Gastrocnemius medialis (tissue), 4 donors: ENCODE measurements at regions not wholly inside any gene's neighbourhood (a gene's known extent, or its start where the extent isn't known, plus 50 kb on each side); places are given as distances from the start of the nearest gene placed in this dataset.

Experiments
- ATAC-seq, 2 donors: fragments of 150-250 bp; one replicate each; pipeline ENCODE4 v1.9.1; 2016
- DNase-seq, 2 donors: peaks; one replicate each; pipeline ENCODE4 v3.0.0-alpha.2; 2019
- H3K27ac ChIP-seq, 4 donors: fragments of 200-600 bp; sonication (generic); 1 replicate in 1 of 4; 2 replicates in 3 of 4; pipeline ENCODE4 v1.5.1; 2016 to 2018; ENCODE audit warnings: mild to moderate bottlenecking in 2 of 4, moderate library complexity in 1 of 4
- H3K27me3 ChIP-seq, 3 donors: fragments of 200-600 bp; sonication (generic) in 2 of 3; 1 replicate in 1 of 3; 2 replicates in 2 of 3; pipeline versions ENCODE4 v1.5.1 to v1.6.0; 2016 to 2019; ENCODE audit warnings: mild to moderate bottlenecking in 1 of 3, moderate library complexity in 1 of 3
- H3K36me3 ChIP-seq, 2 donors: fragments of 200-600 bp; sonication (generic) in 1 of 2; one replicate each; pipeline ENCODE4 v1.5.1; 2017 to 2018
- H3K4me1 ChIP-seq, 2 donors: fragments of 200-600 bp; sonication (generic) in 1 of 2; one replicate each; pipeline ENCODE4 v1.5.1; 2016 to 2017; ENCODE audit warnings: mild to moderate bottlenecking in 2 of 2
- H3K4me3 ChIP-seq, 4 donors: fragments of 200-600 bp; sonication (generic) in 3 of 4; 1 replicate in 1 of 4; 2 replicates in 3 of 4; pipeline ENCODE4 v1.5.1; 2016 to 2019; ENCODE audit warnings: mild to moderate bottlenecking in 2 of 4
- H3K9me3 ChIP-seq, 3 donors: fragments of 200-600 bp; sonication (generic) in 2 of 3; 1 replicate in 1 of 3; 2 replicates in 2 of 3; pipeline ENCODE4 v1.5.1; 2016 to 2019
- CTCF ChIP-seq, 5 experiments: fragments of 450-650 bp in 3 of 5; fragments of 200-600 bp in 2 of 5; sonication (generic) in 2 of 5; IDR thresholded peaks in 4 of 5; conservative IDR thresholded peaks in 1 of 5; 1 replicate in 4 of 5; 2 replicates in 1 of 5; pipeline ENCODE4 v1.5.1; 2016 to 2019; ENCODE audit warnings: antibody characterized with exemption in 5 of 5, mild to moderate bottlenecking in 3 of 5, moderate library complexity in 3 of 5
- POLR2A ChIP-seq, 2 donors: fragments of 450-650 bp; IDR thresholded peaks; one replicate each; pipeline ENCODE4 v1.6.1; 2017; ENCODE audit warnings: antibody characterized with exemption in 2 of 2, mild to moderate bottlenecking in 2 of 2, moderate library complexity in 2 of 2
- in situ Hi-C, 4 donors: fragments of 200-750 bp; cut with MboI; loops; one replicate each; pipeline versions ENCODE4 v1.15.0 to v1.8.0; 2017; ENCODE audit warnings: low sequenced_read_pairs in 4 of 4
- intact Hi-C: fragments of 100-400 bp; cut with DNase I; formaldehyde crosslinking; loops from one replicate; pipeline ENCODE4 v1.15.1; 2023; ENCODE audit warnings: low total_unique reads

- in situ Hi-C loops = loop anchor here in 1 of 4 donors (25.0 kb wide), 1 partner anchor 95 kb away; no protein-coding TSS in a partner anchor
- no peaks in the 10 kb centered on the region for H3K27me3 ChIP-seq
- H3K36me3 ChIP-seq = no peaks in the 10 kb centered on the region
- no peaks in the 10 kb centered on the region for H3K9me3 ChIP-seq
- TF ChIP-seq POLR2A (IDR thresholded peaks at IDR 0.05) = no peak
- TF ChIP-seq CTCF (IDR thresholded peaks at IDR 0.05 in 4 of 5, conservative IDR thresholded peaks at IDR 0.05 in 1 of 5) = no peak
- H3K4me1 ChIP-seq = no peaks in the 10 kb centered on the region
- H3K4me3 ChIP-seq = no peak overlapping the region
- intact Hi-C loops = no loop called here
- ATAC-seq (no peak), DNase-seq (no peak)
- H3K27ac ChIP-seq = no peak overlapping the region
Observed at GRCh38 chr17:5817475-5818395, 233.4 kb upstream of the NLRP1 start.

- Histone ChIP-seq H3K27ac (no peak overlapping the region), H3K9me3 (no peaks in the 10 kb centered on the region), H3K4me3 (no peak overlapping the region), H3K27me3 (no peaks in the 10 kb centered on the region), H3K36me3 (no peaks in the 10 kb centered on the region), H3K4me1 (no peaks in the 10 kb centered on the region)
- TF ChIP-seq CTCF (IDR thresholded peaks at IDR 0.05 in 4 of 5, conservative IDR thresholded peaks at IDR 0.05 in 1 of 5) = no peak
- TF ChIP-seq POLR2A (IDR thresholded peaks at IDR 0.05) = no peak
- in situ Hi-C loops = loop anchor here in 1 of 4 donors (25.0 kb wide), 1 partner anchor 93 kb away; no protein-coding TSS in a partner anchor
- DNase-seq (no peak), ATAC-seq (no peak)
- intact Hi-C loops = no loop called here
Observed at GRCh38 chr17:5819396-5819795, 235.1 kb upstream of the NLRP1 start.

- Histone ChIP-seq H3K36me3 (no peaks in the 10 kb centered on the region), H3K27ac (no peak overlapping the region), H3K27me3 (no peaks in the 10 kb centered on the region), H3K9me3 (no peaks in the 10 kb centered on the region), H3K4me1 (no peaks in the 10 kb centered on the region), H3K4me3 (no peak overlapping the region)
- intact Hi-C loops = no loop called here
- in situ Hi-C loops = loop anchor here in 2 of 4 donors (10.0 to 25.0 kb wide), 2 partner anchors 55 to 92 kb away; no protein-coding TSS in a partner anchor
- ATAC-seq (no peak), DNase-seq (no peak)
- TF ChIP-seq POLR2A (IDR thresholded peaks at IDR 0.05) (no peak), CTCF (IDR thresholded peaks at IDR 0.05 in 4 of 5, conservative IDR thresholded peaks at IDR 0.05 in 1 of 5) (no peak)
Observed at GRCh38 chr17:5819921-5820685, 235.8 kb upstream of the NLRP1 start.

GRCh38 chr17:5820721-5821456, 236.6 kb upstream of the NLRP1 start:
- in situ Hi-C loops = loop anchor here in 2 of 4 donors (10.0 to 25.0 kb wide), 2 partner anchors 56 to 91 kb away; no protein-coding TSS in a partner anchor
- no peak for ATAC-seq
- no peaks in the 10 kb centered on the region for H3K27me3 ChIP-seq

More at GRCh38 chr17:5820721-5821456, 236.6 kb upstream of the NLRP1 start:
- TF ChIP-seq CTCF (IDR thresholded peaks at IDR 0.05 in 4 of 5, conservative IDR thresholded peaks at IDR 0.05 in 1 of 5) (no peak), POLR2A (IDR thresholded peaks at IDR 0.05) (no peak)
- no peaks in the 10 kb centered on the region for H3K4me1 ChIP-seq
- no peaks in the 10 kb centered on the region for H3K36me3 ChIP-seq
- DNase-seq = no peak
- no peaks in the 10 kb centered on the region for H3K9me3 ChIP-seq
- no peak overlapping the region for H3K27ac ChIP-seq
- no peak overlapping the region for H3K4me3 ChIP-seq
- intact Hi-C loops = no loop called here
